A673 (cell line): ENCODE measurements at regions not wholly inside any gene's neighbourhood (a gene's known extent, or its start where the extent isn't known, plus 50 kb on each side); places are given as distances from the start of the nearest gene placed in this dataset.

ENCODE experiments used
- BruUV-seq: library from RNA; stranded (reverse); fragments of 400-500 nt; replicated peaks from 2 replicates; lab custom pipeline; 2021; lab: Mats Ljungman, UMichigan
- CTCF ChIA-PET: fragments of 300-600 bp; sonication (Branson Sonifier 250); formaldehyde crosslinking; loops from one replicate; lab custom pipeline; 2022; ENCODE audit warnings: antibody characterized with exemption; lab: Charles Lee
- POLR2A ChIA-PET: fragments of 300-600 bp; sonication (Branson Sonifier 250); formaldehyde crosslinking; loops from one replicate; lab custom pipeline; 2022; ENCODE audit warnings: antibody characterized with exemption; ENCODE audit not compliant: low non-redundant PET; lab: Charles Lee
- DNase-seq: peaks from one replicate; pipeline ENCODE4 v3.0.0-alpha.2; 2015; ENCODE audit warnings: low spot score
- H3K27ac ChIP-seq: fragments of 200-600 bp; sonication (generic); 2 replicates; pipeline ENCODE4 v1.5.1; 2016; ENCODE audit warnings: mixed run types, low read depth, mild to moderate bottlenecking, mixed read lengths, antibody characterized with exemption, low read length; ENCODE audit not compliant: poor library complexity, severe bottlenecking
- H3K27me3 ChIP-seq: fragments of 200-600 bp; sonication (generic); replicated peaks from 2 replicates; pipeline ENCODE4 v1.6.1; 2017; ENCODE audit warnings: mixed run types, low read depth, mild to moderate bottlenecking, mixed read lengths, antibody characterized with exemption, low read length; ENCODE audit not compliant: insufficient read depth, poor library complexity
- H3K36me3 ChIP-seq: fragments of 200-600 bp; sonication (generic); 2 replicates; pipeline ENCODE4 v1.6.1; 2016; ENCODE audit warnings: mixed run types, mild to moderate bottlenecking, mixed read lengths, antibody characterized with exemption, low read length; ENCODE audit not compliant: insufficient read depth, poor library complexity, severe bottlenecking
- H3K4me1 ChIP-seq: fragments of 200-600 bp; sonication (generic); 2 replicates; pipeline ENCODE4 v1.6.1; 2017; ENCODE audit warnings: mixed run types, mild to moderate bottlenecking, mixed read lengths, antibody characterized with exemption, low read length; ENCODE audit not compliant: insufficient read depth, poor library complexity, severe bottlenecking
- H3K4me3 ChIP-seq: fragments of 200-600 bp; sonication (generic); 2 replicates; pipeline ENCODE4 v1.5.1; 2016; ENCODE audit warnings: low read depth, mixed run types, mild to moderate bottlenecking, mixed read lengths, low read length; ENCODE audit not compliant: poor library complexity, severe bottlenecking
- H3K9me3 ChIP-seq: fragments of 200-600 bp; sonication (generic); 2 replicates; pipeline ENCODE4 v1.6.1; 2016; ENCODE audit warnings: mixed run types, low read depth, mild to moderate bottlenecking, mixed read lengths, antibody characterized with exemption, low read length; ENCODE audit not compliant: poor library complexity, severe bottlenecking
- CTCF ChIP-seq: fragments of 300-800, 200-600 bp; sonication (generic); conservative IDR thresholded peaks from 2 replicates; pipeline ENCODE4 v1.5.1; 2017; ENCODE audit warnings: low read depth, mild to moderate bottlenecking, antibody characterized with exemption, low read length, moderate library complexity, mixed read lengths
- EZH2 ChIP-seq: fragments of 200-600 bp; sonication (generic); IDR thresholded peaks from 2 replicates; pipeline ENCODE4 v1.6.1; 2017; ENCODE audit warnings: borderline replicate concordance, low read depth, mild to moderate bottlenecking, mixed read lengths, antibody characterized with exemption, low read length; ENCODE audit not compliant: poor library complexity, severe bottlenecking
- intact Hi-C: fragments of 100-400 bp; cut with micrococcal nuclease; formaldehyde crosslinking; loops from one replicate; pipeline ENCODE4 v1.10.0; 2022; ENCODE audit not compliant: unreplicated experiment

- no TSS peak for BruUV-seq
These were observed 138.2 kb downstream of the RAD51AP2 start for GRCh38 chr2:17380003-17380402.

DNA sequence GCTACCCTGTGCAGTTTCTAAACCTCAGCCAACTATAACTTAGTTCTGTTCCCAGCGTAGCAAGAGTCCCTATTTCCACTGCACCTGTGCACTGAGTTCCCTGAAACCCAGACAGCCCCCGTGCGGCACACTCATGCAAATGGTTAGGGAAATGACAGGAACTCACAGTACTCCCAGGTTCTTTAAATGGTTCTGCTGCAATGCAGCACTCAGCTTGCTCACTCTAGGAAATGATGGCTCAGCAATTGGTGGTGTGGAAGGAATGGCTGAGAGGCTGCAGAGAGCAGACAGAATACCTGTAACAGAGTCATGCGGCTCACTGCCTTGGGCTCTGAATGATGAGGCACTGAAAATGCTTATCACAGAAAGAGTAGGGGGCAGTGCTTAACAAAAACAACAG is 143.0 kb downstream of the RAD51AP2 start:
- H3K4me1 ChIP-seq: no peaks in the 10 kb centered on the region
- DNase-seq: no peak
- no peaks in the 10 kb centered on the region for H3K36me3 ChIP-seq
- no TSS peak for BruUV-seq
- CTCF ChIA-PET: no interaction called here
- no peak overlapping the region for H3K27ac ChIP-seq
- POLR2A ChIA-PET: no interaction called here
- no peak overlapping the region for H3K4me3 ChIP-seq
- intact Hi-C loops: no loop called here
- TF ChIP-seq CTCF (no peak), EZH2 (no peak)
- H3K27me3 ChIP-seq: peaks cover 3% of the 10 kb centered on the region
- no peaks in the 10 kb centered on the region for H3K9me3 ChIP-seq

More at GRCh38 chr2:17380003-17380402, 138.2 kb downstream of the RAD51AP2 start:
- DNase-seq: no peak
- Histone ChIP-seq H3K9me3 (no peaks in the 10 kb centered on the region), H3K27me3 (peaks cover 3% of the 10 kb centered on the region), H3K4me3 (no peak overlapping the region), H3K27ac (no peak overlapping the region), H3K4me1 (no peaks in the 10 kb centered on the region), H3K36me3 (no peaks in the 10 kb centered on the region)
- ChIA-PET CTCF (no interaction called here), POLR2A (interaction anchor here (0.7 kb wide), 1 partner anchor 249 kb away, joined by 3 read pairs; no protein-coding TSS in a partner anchor)
- TF ChIP-seq CTCF: no peak
- TF ChIP-seq EZH2: no peak
- intact Hi-C loops: no loop called here

DNA sequence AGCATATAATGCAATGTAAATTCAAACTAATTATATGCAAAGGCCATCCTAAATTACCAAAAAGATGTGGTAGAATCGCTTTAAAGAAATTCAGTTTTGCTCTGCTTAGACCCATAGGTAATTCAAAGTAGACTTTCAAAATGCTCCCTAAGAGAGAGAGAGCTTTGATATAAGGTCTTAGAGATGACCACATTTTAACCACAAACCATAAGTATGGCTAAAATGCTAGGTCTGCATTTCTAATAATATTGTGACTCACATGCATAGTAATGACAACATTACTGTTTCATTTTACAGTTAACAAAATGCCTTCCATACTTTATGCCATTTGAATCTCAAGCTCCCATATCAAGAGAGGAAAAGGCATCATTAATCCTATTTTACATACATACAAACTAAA is 144.5 kb downstream of the RAD51AP2 start:
- no peak overlapping the region for H3K27ac ChIP-seq
- ChIA-PET POLR2A (no interaction called here), CTCF (no interaction called here)
- H3K27me3 ChIP-seq: peaks cover 3% of the 10 kb centered on the region
- DNase-seq: no peak
- no peaks in the 10 kb centered on the region for H3K9me3 ChIP-seq
- H3K4me1 ChIP-seq: no peaks in the 10 kb centered on the region
- intact Hi-C loops: no loop called here
- TF ChIP-seq CTCF (no peak), EZH2 (no peak)
- BruUV-seq: no TSS peak
- no peaks in the 10 kb centered on the region for H3K36me3 ChIP-seq
- H3K4me3 ChIP-seq: no peak overlapping the region
